ENCODE measurements at regions not wholly inside any gene's neighbourhood (a gene's known extent, or its start where the extent isn't known, plus 50 kb on each side); places are given as distances from the start of the nearest gene placed in this dataset.

- Histone ChIP-seq H3K4me1 (ENCODE audit: control insufficient read depth, insufficient read depth, low read length) (no peaks in the 10 kb centered on the region), H3K27me3 (ENCODE audit: control insufficient read depth, insufficient read depth) (peaks cover 2% of the 10 kb centered on the region), H3K27ac (ENCODE audit: low read length) (no peak overlapping the region), H3K9me3 (ENCODE audit: control insufficient read depth, low read length) (no peaks in the 10 kb centered on the region), H3K4me3 (ENCODE audit: low read length) (no peak overlapping the region)
- DNase-seq (no peak), ATAC-seq (no peak)
- intact Hi-C loops (cut with DNase I) = no loop called here
- WGBS = 94% methylated on average over 1 of the region's 1 CpG
Observed at GRCh38 chr12:23174917-23175316, 549.9 kb downstream of the ETNK1 start.

- WGBS = 48% methylated on average over 3 of the region's 3 CpGs
Observed at GRCh38 chr12:23185346-23185745, 560.4 kb downstream of the ETNK1 start.

GRCh38 chr12:23186950-23187349 lies 562.0 kb downstream of the ETNK1 start:
- H3K9me3 ChIP-seq (ENCODE audit: control insufficient read depth, low read length) = no peaks in the 10 kb centered on the region
- no peaks in the 10 kb centered on the region for H3K27me3 ChIP-seq (ENCODE audit: control insufficient read depth, insufficient read depth)
- H3K27ac ChIP-seq (ENCODE audit: low read length) = no peak overlapping the region
- H3K4me3 ChIP-seq (ENCODE audit: low read length) = no peak overlapping the region
- no peaks in the 10 kb centered on the region for H3K4me1 ChIP-seq (ENCODE audit: control insufficient read depth, insufficient read depth, low read length)
- intact Hi-C loops (cut with DNase I) = no loop called here
- ATAC-seq (no peak), DNase-seq (no peak)

More at GRCh38 chr12:23185346-23185745, 560.4 kb downstream of the ETNK1 start:
- intact Hi-C loops (cut with DNase I) = no loop called here
- ATAC-seq = no peak
- Histone ChIP-seq H3K27ac (ENCODE audit: low read length) (no peak overlapping the region), H3K4me1 (ENCODE audit: control insufficient read depth, insufficient read depth, low read length) (no peaks in the 10 kb centered on the region), H3K27me3 (ENCODE audit: control insufficient read depth, insufficient read depth) (no peaks in the 10 kb centered on the region), H3K4me3 (ENCODE audit: low read length) (no peak overlapping the region), H3K9me3 (ENCODE audit: control insufficient read depth, low read length) (no peaks in the 10 kb centered on the region)
- DNase-seq = no peak

GRCh38 chr12:23193552-23193951 lies 568.6 kb downstream of the ETNK1 start:
- WGBS = 88% methylated on average over 2 of the region's 2 CpGs
- Histone ChIP-seq H3K9me3 (ENCODE audit: control insufficient read depth, low read length) (no peaks in the 10 kb centered on the region), H3K27me3 (ENCODE audit: control insufficient read depth, insufficient read depth) (no peaks in the 10 kb centered on the region), H3K4me1 (ENCODE audit: control insufficient read depth, insufficient read depth, low read length) (no peaks in the 10 kb centered on the region), H3K27ac (ENCODE audit: low read length) (no peak overlapping the region), H3K4me3 (ENCODE audit: low read length) (no peak overlapping the region)
- ATAC-seq (no peak), DNase-seq (no peak)
- intact Hi-C loops (cut with DNase I) = no loop called here

GRCh38 chr12:23197266-23197665 lies 572.3 kb downstream of the ETNK1 start:
- intact Hi-C loops (cut with DNase I) = no loop called here
- ATAC-seq (no peak), DNase-seq (no peak)
- 69% methylated on average over 4 of the region's 4 CpGs for WGBS
- Histone ChIP-seq H3K4me1 (ENCODE audit: control insufficient read depth, insufficient read depth, low read length) (no peaks in the 10 kb centered on the region), H3K27me3 (ENCODE audit: control insufficient read depth, insufficient read depth) (no peaks in the 10 kb centered on the region), H3K9me3 (ENCODE audit: control insufficient read depth, low read length) (no peaks in the 10 kb centered on the region), H3K27ac (ENCODE audit: low read length) (no peak overlapping the region), H3K4me3 (ENCODE audit: low read length) (no peak overlapping the region)

GRCh38 chr12:23202728-23203127 lies 577.8 kb downstream of the ETNK1 start:
- Histone ChIP-seq H3K9me3 (ENCODE audit: control insufficient read depth, low read length) (no peaks in the 10 kb centered on the region), H3K4me3 (ENCODE audit: low read length) (no peak overlapping the region), H3K27me3 (ENCODE audit: control insufficient read depth, insufficient read depth) (no peaks in the 10 kb centered on the region), H3K4me1 (ENCODE audit: control insufficient read depth, insufficient read depth, low read length) (no peaks in the 10 kb centered on the region), H3K27ac (ENCODE audit: low read length) (no peak overlapping the region)
- intact Hi-C loops (cut with DNase I) = no loop called here
- 76% methylated on average over 4 of the region's 4 CpGs for WGBS
- ATAC-seq (no peak), DNase-seq (no peak)

- H3K27ac ChIP-seq (ENCODE audit: low read length) = no peak overlapping the region
- no peaks in the 10 kb centered on the region for H3K27me3 ChIP-seq (ENCODE audit: control insufficient read depth, insufficient read depth)
- WGBS = 15% methylated on average over 3 of the region's 3 CpGs
- ATAC-seq = peak; percentile 62 to 71
- DNase-seq = no peak
- H3K4me1 ChIP-seq (ENCODE audit: control insufficient read depth, insufficient read depth, low read length) = no peaks in the 10 kb centered on the region
- intact Hi-C loops (cut with DNase I) = no loop called here
- H3K4me3 ChIP-seq (ENCODE audit: low read length) = no peak overlapping the region
- H3K9me3 ChIP-seq (ENCODE audit: control insufficient read depth, low read length) = no peaks in the 10 kb centered on the region
Observed at GRCh38 chr12:23204933-23205778, 580.2 kb downstream of the ETNK1 start.

GRCh38 chr12:23209793-23210192 lies 584.8 kb downstream of the ETNK1 start:
- WGBS = 96% methylated on average over 2 of the region's 2 CpGs
- intact Hi-C loops (cut with DNase I) = no loop called here
- ATAC-seq = no peak

GRCh38 chr12:23210573-23210972 lies 585.6 kb downstream of the ETNK1 start:
- DNase-seq (no peak), ATAC-seq (no peak)
- intact Hi-C loops (cut with DNase I) = no loop called here
- no peaks in the 10 kb centered on the region for H3K27me3 ChIP-seq (ENCODE audit: control insufficient read depth, insufficient read depth)
- H3K4me3 ChIP-seq (ENCODE audit: low read length) = no peak overlapping the region
- WGBS = 98% methylated on average over 4 of the region's 4 CpGs
- no peak overlapping the region for H3K27ac ChIP-seq (ENCODE audit: low read length)
- H3K9me3 ChIP-seq (ENCODE audit: control insufficient read depth, low read length) = no peaks in the 10 kb centered on the region
- H3K4me1 ChIP-seq (ENCODE audit: control insufficient read depth, insufficient read depth, low read length) = no peaks in the 10 kb centered on the region

More at GRCh38 chr12:23209793-23210192, 584.8 kb downstream of the ETNK1 start:
- H3K4me3 ChIP-seq (ENCODE audit: low read length) = no peak overlapping the region
- no peak for DNase-seq
- no peaks in the 10 kb centered on the region for H3K9me3 ChIP-seq (ENCODE audit: control insufficient read depth, low read length)
- no peak overlapping the region for H3K27ac ChIP-seq (ENCODE audit: low read length)
- no peaks in the 10 kb centered on the region for H3K4me1 ChIP-seq (ENCODE audit: control insufficient read depth, insufficient read depth, low read length)
- no peaks in the 10 kb centered on the region for H3K27me3 ChIP-seq (ENCODE audit: control insufficient read depth, insufficient read depth)

- Histone ChIP-seq H3K27me3 (ENCODE audit: control insufficient read depth, insufficient read depth) (no peaks in the 10 kb centered on the region), H3K9me3 (ENCODE audit: control insufficient read depth, low read length) (no peaks in the 10 kb centered on the region), H3K4me3 (ENCODE audit: low read length) (no peak overlapping the region), H3K27ac (ENCODE audit: low read length) (no peak overlapping the region), H3K4me1 (ENCODE audit: control insufficient read depth, insufficient read depth, low read length) (no peaks in the 10 kb centered on the region)
- DNase-seq (no peak), ATAC-seq (no peak)
- intact Hi-C loops (cut with DNase I) = no loop called here
- 52% methylated on average over 7 of the region's 7 CpGs for WGBS
Observed at GRCh38 chr12:23211384-23212320, 586.7 kb downstream of the ETNK1 start.

GRCh38 chr12:23217158-23217557 lies 592.2 kb downstream of the ETNK1 start:
- H3K4me1 ChIP-seq (ENCODE audit: control insufficient read depth, insufficient read depth, low read length) = no peaks in the 10 kb centered on the region
- intact Hi-C loops (cut with DNase I) = no loop called here
- H3K4me3 ChIP-seq (ENCODE audit: low read length) = no peak overlapping the region
- H3K9me3 ChIP-seq (ENCODE audit: control insufficient read depth, low read length) = no peaks in the 10 kb centered on the region
- H3K27me3 ChIP-seq (ENCODE audit: control insufficient read depth, insufficient read depth) = no peaks in the 10 kb centered on the region
- DNase-seq (no peak), ATAC-seq (no peak)
- no peak overlapping the region for H3K27ac ChIP-seq (ENCODE audit: low read length)

Measured in right cardiac atrium (tissue), 5 donors.